Body of pancreas (tissue), 4 donors: ENCODE measurements at regions not wholly inside any gene's neighbourhood (a gene's known extent, or its start where the extent isn't known, plus 50 kb on each side); places are given as distances from the start of the nearest gene placed in this dataset.

Source experiments
- ATAC-seq: fragments of 150-250 bp; one replicate; pipeline ENCODE4 v1.9.1; 2016
- DNase-seq, 4 donors: peaks; one replicate each; pipeline ENCODE4 v3.0.0-alpha.2; 2019
- H3K27ac ChIP-seq, 4 donors: fragments of 200-600 bp; sonication (generic); 1 replicate in 3 of 4; 2 replicates in 1 of 4; pipeline versions ENCODE4 v1.5.1 to v1.6.1; 2016 to 2019; ENCODE audit warnings: mild to moderate bottlenecking in 1 of 4, mixed read lengths in 1 of 4, moderate library complexity in 1 of 4
- H3K27me3 ChIP-seq, 2 donors: fragments of 200-600 bp; sonication (generic); one replicate each; pipeline ENCODE4 v1.6.0; 2016; ENCODE audit warnings: mild to moderate bottlenecking in 1 of 2
- H3K36me3 ChIP-seq, 2 donors: fragments of 200-600 bp; sonication (generic); replicated peaks in 1 of 2; 2 replicates each; pipeline ENCODE4 v1.5.1; 2016; ENCODE audit warnings: low read depth in 2 of 2; ENCODE audit not compliant: insufficient read depth in 1 of 2
- H3K4me1 ChIP-seq: fragments of 200-600 bp; sonication (generic); one replicate; pipeline ENCODE4 v1.6.0; 2016
- H3K4me3 ChIP-seq, 2 donors: fragments of 200-600 bp; sonication (generic); 1 replicate in 1 of 2; 2 replicates in 1 of 2; pipeline ENCODE4 v1.5.1; 2016 to 2019
- H3K9me3 ChIP-seq, 3 donors: fragments of 200-600 bp; sonication (generic); 1 replicate in 2 of 3; 2 replicates in 1 of 3; pipeline ENCODE4 v1.5.1; 2016
- POLR2A ChIP-seq, 3 donors: fragments of 450-650 bp; IDR thresholded peaks; one replicate each; pipeline ENCODE4 v1.6.1; 2016; ENCODE audit warnings: antibody characterized with exemption in 3 of 3, mild to moderate bottlenecking in 2 of 3
- WGBS, 2 donors: methylation state at CpG; one replicate each; pipeline ENCODE4 v1.1.5; 2017; 5-methylcytosine and 5-hydroxymethylcytosine counted together
- intact Hi-C: fragments of 100-400 bp; cut with DNase I; formaldehyde crosslinking; loops from one replicate; pipeline ENCODE4 v1.15.1; 2023
- TF ChIP-seq, protein P1 (sequence below), 7 experiments: fragments of 450-650 bp in 4 of 7; fragments of 200-600 bp in 3 of 7; sonication (generic) in 3 of 7; IDR thresholded peaks; one replicate each; pipeline ENCODE4 v1.5.1; 2016 to 2019; ENCODE audit warnings: antibody characterized with exemption in 7 of 7

DNA sequence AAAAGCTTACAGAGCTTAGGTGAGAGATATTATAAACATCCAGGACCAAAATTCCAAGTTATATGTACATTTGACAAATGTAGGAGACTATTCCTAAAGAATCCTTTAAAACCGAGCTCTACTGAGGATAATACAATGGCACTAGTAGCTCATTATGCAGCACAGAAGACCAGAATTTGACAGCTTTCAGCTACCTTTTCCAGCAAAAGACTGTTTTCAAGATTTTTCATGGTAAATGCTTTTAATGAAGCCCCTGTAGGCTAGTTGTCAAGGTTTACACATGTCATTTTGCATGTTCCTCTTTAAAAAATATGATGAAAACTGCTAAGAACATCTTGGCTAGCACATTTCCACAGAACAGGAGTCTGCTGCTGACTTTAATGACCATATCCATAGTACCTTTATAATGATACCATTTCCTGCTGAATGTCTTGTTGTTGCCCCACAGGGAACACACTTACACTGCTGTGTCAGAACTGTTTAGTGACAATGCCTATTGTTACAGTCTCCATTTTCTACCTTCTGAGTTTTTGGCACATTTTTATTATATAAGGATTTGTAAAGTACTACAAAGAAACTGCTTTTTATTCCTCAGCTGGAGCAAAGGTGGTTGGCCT, 1382.3 kb downstream of the RAPGEF2 start:
- ATAC-seq (no peak), DNase-seq (no peak)
- 86 to 89% methylated on average over 1 of the region's 1 CpG for WGBS, 2 donors
- intact Hi-C loops, result no loop called here
- H3K4me1 ChIP-seq, result no peaks in the 10 kb centered on the region
- H3K4me3 ChIP-seq, result no peak overlapping the region
- H3K27ac ChIP-seq, result no peak overlapping the region
- TF ChIP-seq, protein P1, sequence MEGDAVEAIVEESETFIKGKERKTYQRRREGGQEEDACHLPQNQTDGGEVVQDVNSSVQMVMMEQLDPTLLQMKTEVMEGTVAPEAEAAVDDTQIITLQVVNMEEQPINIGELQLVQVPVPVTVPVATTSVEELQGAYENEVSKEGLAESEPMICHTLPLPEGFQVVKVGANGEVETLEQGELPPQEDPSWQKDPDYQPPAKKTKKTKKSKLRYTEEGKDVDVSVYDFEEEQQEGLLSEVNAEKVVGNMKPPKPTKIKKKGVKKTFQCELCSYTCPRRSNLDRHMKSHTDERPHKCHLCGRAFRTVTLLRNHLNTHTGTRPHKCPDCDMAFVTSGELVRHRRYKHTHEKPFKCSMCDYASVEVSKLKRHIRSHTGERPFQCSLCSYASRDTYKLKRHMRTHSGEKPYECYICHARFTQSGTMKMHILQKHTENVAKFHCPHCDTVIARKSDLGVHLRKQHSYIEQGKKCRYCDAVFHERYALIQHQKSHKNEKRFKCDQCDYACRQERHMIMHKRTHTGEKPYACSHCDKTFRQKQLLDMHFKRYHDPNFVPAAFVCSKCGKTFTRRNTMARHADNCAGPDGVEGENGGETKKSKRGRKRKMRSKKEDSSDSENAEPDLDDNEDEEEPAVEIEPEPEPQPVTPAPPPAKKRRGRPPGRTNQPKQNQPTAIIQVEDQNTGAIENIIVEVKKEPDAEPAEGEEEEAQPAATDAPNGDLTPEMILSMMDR (IDR thresholded peaks at IDR 0.05), result no peak
- TF ChIP-seq POLR2A (IDR thresholded peaks at IDR 0.05), result no peak
- H3K27me3 ChIP-seq, result no peaks in the 10 kb centered on the region
- H3K9me3 ChIP-seq, result no peaks in the 10 kb centered on the region
- H3K36me3 ChIP-seq, result no peaks in the 10 kb centered on the region

- intact Hi-C loops, result no loop called here
- TF ChIP-seq, protein P1 (IDR thresholded peaks at IDR 0.05), result no peak
- TF ChIP-seq POLR2A (IDR thresholded peaks at IDR 0.05), result no peak
- H3K27ac ChIP-seq, result no peak overlapping the region
- ATAC-seq (no peak), DNase-seq (no peak)
- no peaks in the 10 kb centered on the region for H3K27me3 ChIP-seq
- no peaks in the 10 kb centered on the region for H3K9me3 ChIP-seq
- no peaks in the 10 kb centered on the region for H3K36me3 ChIP-seq
- no peak overlapping the region for H3K4me3 ChIP-seq
- no peaks in the 10 kb centered on the region for H3K4me1 ChIP-seq
Observed at GRCh38 chr4:160492181-160492580, 1389.3 kb downstream of the RAPGEF2 start.

- no peak overlapping the region for H3K27ac ChIP-seq
- 70 to 100% methylated on average over 1 of the region's 1 CpG for WGBS, 2 donors
Observed at GRCh38 chr4:160493206-160493605, 1390.3 kb downstream of the RAPGEF2 start.

DNA sequence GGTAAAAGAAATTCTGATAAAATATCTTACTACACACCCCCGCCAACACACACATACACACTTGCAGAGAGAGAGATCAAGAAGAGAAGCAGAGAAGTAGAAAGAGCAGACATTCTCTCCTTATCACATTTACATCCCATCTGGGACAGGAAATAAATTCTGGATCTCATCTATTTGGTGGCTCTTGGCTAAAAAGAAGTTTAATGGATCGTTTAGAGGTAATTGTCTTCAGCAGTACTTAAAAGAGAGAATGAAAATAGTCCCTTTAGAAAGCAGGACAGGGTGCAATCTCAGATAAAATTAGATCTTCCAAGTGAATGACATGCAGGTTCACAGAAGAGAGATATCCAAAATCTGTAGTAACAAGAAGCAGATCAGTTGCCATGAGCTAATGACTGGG, 1392.5 kb downstream of the RAPGEF2 start:
- Histone ChIP-seq H3K36me3 (no peaks in the 10 kb centered on the region), H3K4me1 (no peaks in the 10 kb centered on the region), H3K27ac (no peak overlapping the region), H3K4me3 (no peak overlapping the region), H3K27me3 (no peaks in the 10 kb centered on the region), H3K9me3 (no peaks in the 10 kb centered on the region)
- TF ChIP-seq, protein P1 (IDR thresholded peaks at IDR 0.05), result no peak
- TF ChIP-seq POLR2A (IDR thresholded peaks at IDR 0.05), result no peak
- intact Hi-C loops, result no loop called here
- DNase-seq (no peak), ATAC-seq (no peak)
- 83 to 85% methylated on average over 2 of the region's 2 CpGs for WGBS, 2 donors

More at GRCh38 chr4:160493206-160493605, 1390.3 kb downstream of the RAPGEF2 start:
- no peaks in the 10 kb centered on the region for H3K4me1 ChIP-seq
- DNase-seq (no peak), ATAC-seq (no peak)
- H3K36me3 ChIP-seq, result no peaks in the 10 kb centered on the region
- no peak overlapping the region for H3K4me3 ChIP-seq
- no peak for TF ChIP-seq POLR2A (IDR thresholded peaks at IDR 0.05)
- TF ChIP-seq, protein P1 (IDR thresholded peaks at IDR 0.05), result no peak
- H3K9me3 ChIP-seq, result no peaks in the 10 kb centered on the region
- intact Hi-C loops, result no loop called here
- H3K27me3 ChIP-seq, result no peaks in the 10 kb centered on the region

DNA sequence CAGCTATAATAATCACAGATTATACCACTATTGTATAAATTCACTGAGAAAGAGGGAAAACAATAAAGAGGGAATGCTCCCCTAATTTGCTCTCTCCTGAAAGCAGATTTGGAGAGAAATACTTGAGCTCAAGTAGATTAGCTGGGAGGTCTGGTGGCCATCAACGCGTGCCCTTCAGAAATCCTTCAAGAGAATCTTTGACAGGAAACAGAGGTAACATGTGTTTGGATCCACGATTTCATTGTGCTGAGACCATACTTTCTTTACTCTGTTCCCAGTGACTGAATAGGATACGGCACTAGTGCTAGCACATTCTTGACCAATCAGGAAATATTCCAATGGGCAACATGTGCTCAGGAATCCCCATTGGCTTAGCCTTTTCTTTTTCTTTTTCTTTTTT, 1395.3 kb downstream of the RAPGEF2 start:
- H3K4me3 ChIP-seq, result no peak overlapping the region

More for the DNA sequence above, 1395.3 kb downstream of the RAPGEF2 start:
- TF ChIP-seq, protein P1 (IDR thresholded peaks at IDR 0.05), result no peak
- TF ChIP-seq POLR2A (IDR thresholded peaks at IDR 0.05), result no peak
- Histone ChIP-seq H3K4me1 (no peaks in the 10 kb centered on the region), H3K36me3 (no peaks in the 10 kb centered on the region), H3K27ac (no peak overlapping the region), H3K9me3 (no peaks in the 10 kb centered on the region), H3K27me3 (no peaks in the 10 kb centered on the region)
- ATAC-seq (no peak), DNase-seq (no peak)
- WGBS, 2 donors, result 80 to 86% methylated on average over 4 of the region's 4 CpGs
- intact Hi-C loops, result no loop called here
